DMS 273 (cell line): ENCODE measurements at regions not wholly inside any gene's neighbourhood (a gene's known extent, or its start where the extent isn't known, plus 50 kb on each side); places are given as distances from the start of the nearest gene placed in this dataset.
A peak's percentile ranks its signal among the peaks of the same experiment; 100 is the strongest.

Experiments
- DNase-seq: peaks from one replicate; lab custom pipeline; 2025; ENCODE audit not compliant: unreplicated experiment; lab: John Stamatoyannopoulos, UW

GRCh38 chr1:90561103-90561783 lies 155.9 kb downstream of the BARHL2 start:
- no peak for DNase-seq

GRCh38 chr1:90558754-90559378 lies 158.2 kb downstream of the BARHL2 start:
- DNase-seq = no peak

- peak; percentile 70 for DNase-seq
These were observed 159.0 kb downstream of the BARHL2 start for GRCh38 chr1:90558126-90558525.

GRCh38 chr1:90557706-90558105 lies 159.4 kb downstream of the BARHL2 start:
- DNase-seq = peak; percentile 21

GRCh38 chr1:90550626-90551406 lies 166.3 kb downstream of the BARHL2 start:
- peak; percentile 76 for DNase-seq

GRCh38 chr1:90544356-90544755 lies 172.7 kb downstream of the BARHL2 start:
- no peak for DNase-seq

- no peak for DNase-seq
These were observed 179.3 kb downstream of the BARHL2 start for GRCh38 chr1:90537606-90538362.

GRCh38 chr1:90534663-90535295 lies 182.3 kb downstream of the BARHL2 start:
- peak; percentile 45 for DNase-seq

GRCh38 chr1:90534116-90534515 lies 183.0 kb downstream of the BARHL2 start:
- no peak for DNase-seq

GRCh38 chr1:90526954-90527353 lies 190.1 kb downstream of the BARHL2 start:
- no peak for DNase-seq

GRCh38 chr1:90522432-90522831 lies 194.7 kb downstream of the BARHL2 start:
- DNase-seq = no peak

GRCh38 chr1:90513956-90514355 lies 203.1 kb downstream of the BARHL2 start:
- no peak for DNase-seq

GRCh38 chr1:90512441-90512840 lies 204.7 kb downstream of the BARHL2 start:
- no peak for DNase-seq

GRCh38 chr1:90510143-90510542 lies 207.0 kb downstream of the BARHL2 start:
- DNase-seq = no peak

GRCh38 chr1:90509225-90510048 lies 207.7 kb downstream of the BARHL2 start:
- no peak for DNase-seq

GRCh38 chr1:90508376-90509167 lies 208.5 kb downstream of the BARHL2 start:
- DNase-seq = no peak

GRCh38 chr1:90507173-90507572 lies 209.9 kb downstream of the BARHL2 start:
- DNase-seq = no peak

- peak; percentile 7 for DNase-seq
These were observed 211.3 kb downstream of the BARHL2 start for GRCh38 chr1:90505806-90506205.

GRCh38 chr1:90504509-90504908 lies 212.6 kb downstream of the BARHL2 start:
- no peak for DNase-seq
